ENCODE measurements at regions not wholly inside any gene's neighbourhood (a gene's known extent, or its start where the extent isn't known, plus 50 kb on each side); places are given as distances from the start of the nearest gene placed in this dataset.

DNA sequence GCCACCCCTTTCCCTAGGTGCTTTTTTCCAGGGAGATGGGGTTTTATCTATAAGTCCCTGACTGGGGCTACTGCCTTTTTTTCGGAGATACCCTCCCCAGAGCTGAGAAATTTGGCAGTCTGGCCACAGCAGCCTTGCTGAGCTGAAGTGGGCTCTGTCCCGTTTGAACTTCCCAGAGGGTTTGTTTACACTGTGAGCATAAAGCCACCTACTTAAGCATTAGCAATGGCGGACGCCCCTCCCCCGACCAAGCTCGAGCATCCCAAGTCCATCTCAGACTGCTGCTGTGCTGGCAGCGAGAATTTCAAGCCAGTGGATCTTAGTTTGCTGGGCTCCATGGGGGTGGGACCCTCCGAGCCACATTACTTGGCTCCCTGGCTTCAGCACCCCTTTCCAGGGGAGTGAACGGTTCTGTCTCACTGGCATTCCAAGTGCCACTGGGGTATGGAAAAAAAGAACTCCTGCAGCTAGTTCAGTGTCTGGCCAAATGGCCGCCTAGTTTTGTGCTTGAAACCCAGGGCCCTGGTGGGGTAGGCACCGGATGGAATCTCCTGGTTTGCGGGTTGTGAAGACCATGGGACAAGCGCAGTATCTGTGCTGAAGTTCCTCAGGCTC, 456.4 kb upstream of the HTR2C start:
- Mint-ChIP-seq H3K27me3 (ENCODE audit: insufficient read depth, unreplicated experiment) (peaks cover 82% of the 10 kb centered on the region), H3K27ac (ENCODE audit: low read depth, unreplicated experiment) (no peak overlapping the region), H3K4me3 (ENCODE audit: unreplicated experiment) (no peak overlapping the region), H3K4me1 (ENCODE audit: insufficient read depth, unreplicated experiment) (no peaks in the 10 kb centered on the region), H3K36me3 (ENCODE audit: insufficient read depth, unreplicated experiment) (no peaks in the 10 kb centered on the region), H3K9me3 (ENCODE audit: unreplicated experiment) (no peaks in the 10 kb centered on the region)
- ChIA-PET POLR2A (no interaction called here), CTCF (interaction anchor here (0.8 kb wide), 1 partner anchor 15 kb away, joined by 3 read pairs; no protein-coding TSS in a partner anchor)
- TF ChIP-seq, protein P1, sequence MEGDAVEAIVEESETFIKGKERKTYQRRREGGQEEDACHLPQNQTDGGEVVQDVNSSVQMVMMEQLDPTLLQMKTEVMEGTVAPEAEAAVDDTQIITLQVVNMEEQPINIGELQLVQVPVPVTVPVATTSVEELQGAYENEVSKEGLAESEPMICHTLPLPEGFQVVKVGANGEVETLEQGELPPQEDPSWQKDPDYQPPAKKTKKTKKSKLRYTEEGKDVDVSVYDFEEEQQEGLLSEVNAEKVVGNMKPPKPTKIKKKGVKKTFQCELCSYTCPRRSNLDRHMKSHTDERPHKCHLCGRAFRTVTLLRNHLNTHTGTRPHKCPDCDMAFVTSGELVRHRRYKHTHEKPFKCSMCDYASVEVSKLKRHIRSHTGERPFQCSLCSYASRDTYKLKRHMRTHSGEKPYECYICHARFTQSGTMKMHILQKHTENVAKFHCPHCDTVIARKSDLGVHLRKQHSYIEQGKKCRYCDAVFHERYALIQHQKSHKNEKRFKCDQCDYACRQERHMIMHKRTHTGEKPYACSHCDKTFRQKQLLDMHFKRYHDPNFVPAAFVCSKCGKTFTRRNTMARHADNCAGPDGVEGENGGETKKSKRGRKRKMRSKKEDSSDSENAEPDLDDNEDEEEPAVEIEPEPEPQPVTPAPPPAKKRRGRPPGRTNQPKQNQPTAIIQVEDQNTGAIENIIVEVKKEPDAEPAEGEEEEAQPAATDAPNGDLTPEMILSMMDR (IDR thresholded peaks at IDR 0.05; ENCODE audit: unreplicated experiment), result no peak
- intact Hi-C loops (cut with micrococcal nuclease), result no loop called here
- BruUV-seq (replicated peaks), result no TSS peak
- DNase-seq (ENCODE audit: unreplicated experiment), result no peak

DNA sequence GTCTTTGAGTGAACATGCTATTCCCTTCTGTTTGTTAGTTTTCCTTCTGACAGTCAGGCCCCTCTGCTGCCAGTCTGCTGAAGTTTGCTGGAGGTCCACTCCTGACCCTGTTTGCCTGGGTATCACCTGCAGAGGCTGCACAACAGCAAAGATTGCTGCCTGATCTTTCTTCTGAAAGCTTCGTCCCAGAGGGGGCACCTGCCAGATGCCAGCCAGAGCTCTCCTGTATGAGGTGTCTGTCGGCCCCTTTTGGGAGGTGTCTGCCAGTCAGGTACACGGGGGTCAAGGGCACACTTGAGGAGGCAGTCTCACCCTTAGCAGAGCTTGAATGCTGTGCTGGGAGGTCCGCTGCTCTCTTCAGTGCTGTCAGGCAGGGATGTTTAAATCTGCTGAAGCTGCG, 456.9 kb upstream of the HTR2C start:
- Mint-ChIP-seq H3K4me1 (ENCODE audit: insufficient read depth, unreplicated experiment) (no peaks in the 10 kb centered on the region), H3K27ac (ENCODE audit: low read depth, unreplicated experiment) (no peak overlapping the region), H3K27me3 (ENCODE audit: insufficient read depth, unreplicated experiment) (peaks cover 80% of the 10 kb centered on the region), H3K36me3 (ENCODE audit: insufficient read depth, unreplicated experiment) (no peaks in the 10 kb centered on the region), H3K9me3 (ENCODE audit: unreplicated experiment) (no peaks in the 10 kb centered on the region), H3K4me3 (ENCODE audit: unreplicated experiment) (no peak overlapping the region)
- intact Hi-C loops (cut with micrococcal nuclease), result no loop called here
- CTCF ChIA-PET, result no interaction called here
- no peak for DNase-seq (ENCODE audit: unreplicated experiment)
- TF ChIP-seq, protein P1 (IDR thresholded peaks at IDR 0.05; ENCODE audit: unreplicated experiment), result no peak
- POLR2A ChIA-PET, result no interaction called here
- no TSS peak for BruUV-seq (replicated peaks)

DNA sequence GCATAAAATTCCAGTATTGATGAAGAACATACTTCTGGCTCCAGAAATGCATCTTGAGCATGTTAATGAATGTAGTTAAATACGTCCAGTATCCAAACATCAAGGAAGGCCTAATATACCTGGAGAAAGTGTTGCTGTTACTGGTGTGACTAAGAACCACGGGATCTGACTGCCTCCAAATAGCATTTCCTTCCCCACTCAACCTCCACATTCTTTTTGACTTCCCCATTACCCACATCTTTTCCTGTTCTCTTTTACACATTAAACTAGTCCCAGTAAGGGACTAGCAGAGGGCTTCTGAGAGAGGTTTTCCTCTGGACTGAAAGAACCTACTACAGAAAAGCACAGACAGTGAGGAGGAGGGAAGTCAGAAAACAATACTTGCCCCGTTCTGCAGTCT, 482.8 kb upstream of the HTR2C start:
- H3K27ac Mint-ChIP-seq (ENCODE audit: low read depth, unreplicated experiment), result no peak overlapping the region
- no peak for DNase-seq (ENCODE audit: unreplicated experiment)
- ChIA-PET CTCF (no interaction called here), POLR2A (interaction anchor here (0.9 kb wide), 1 partner anchor 20 kb away, joined by 3 read pairs; no protein-coding TSS in a partner anchor)
- intact Hi-C loops (cut with micrococcal nuclease), result no loop called here
- H3K4me3 Mint-ChIP-seq (ENCODE audit: unreplicated experiment), result no peak overlapping the region
- H3K9me3 Mint-ChIP-seq (ENCODE audit: unreplicated experiment), result no peaks in the 10 kb centered on the region
- BruUV-seq (replicated peaks), result no TSS peak
- no peaks in the 10 kb centered on the region for H3K36me3 Mint-ChIP-seq (ENCODE audit: insufficient read depth, unreplicated experiment)
- no peaks in the 10 kb centered on the region for H3K4me1 Mint-ChIP-seq (ENCODE audit: insufficient read depth, unreplicated experiment)
- TF ChIP-seq, protein P1 (IDR thresholded peaks at IDR 0.05; ENCODE audit: unreplicated experiment), result no peak
- peaks cover 79% of the 10 kb centered on the region for H3K27me3 Mint-ChIP-seq (ENCODE audit: insufficient read depth, unreplicated experiment)

DNA sequence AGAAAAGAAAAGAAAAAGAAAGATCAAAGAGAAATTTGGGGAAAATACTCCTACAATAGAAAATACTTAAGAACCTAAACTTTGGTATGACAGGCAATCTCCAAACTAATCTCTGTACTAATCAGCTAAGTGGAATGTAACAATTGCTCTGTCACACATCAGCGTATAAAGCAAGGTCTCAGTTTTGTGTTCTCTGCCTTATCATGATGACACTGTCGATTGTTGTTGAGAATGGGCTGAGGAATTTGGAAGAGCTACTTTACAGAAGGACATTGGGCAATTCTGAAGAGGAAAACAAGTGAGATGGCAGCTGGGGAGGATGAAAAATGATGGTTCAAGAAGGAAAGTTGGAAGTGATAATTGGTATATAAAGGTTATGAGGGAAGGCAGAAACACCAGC, 486.0 kb upstream of the HTR2C start:
- Mint-ChIP-seq H3K4me3 (ENCODE audit: unreplicated experiment) (no peak overlapping the region), H3K36me3 (ENCODE audit: insufficient read depth, unreplicated experiment) (no peaks in the 10 kb centered on the region), H3K27me3 (ENCODE audit: insufficient read depth, unreplicated experiment) (peaks cover 76% of the 10 kb centered on the region), H3K9me3 (ENCODE audit: unreplicated experiment) (no peaks in the 10 kb centered on the region), H3K4me1 (ENCODE audit: insufficient read depth, unreplicated experiment) (no peaks in the 10 kb centered on the region), H3K27ac (ENCODE audit: low read depth, unreplicated experiment) (no peak overlapping the region)
- no peak for DNase-seq (ENCODE audit: unreplicated experiment)
- ChIA-PET CTCF (no interaction called here), POLR2A (no interaction called here)
- BruUV-seq (replicated peaks), result no TSS peak
- TF ChIP-seq, protein P1 (IDR thresholded peaks at IDR 0.05; ENCODE audit: unreplicated experiment), result no peak
- intact Hi-C loops (cut with micrococcal nuclease), result no loop called here
